HG02973 (cell line): ENCODE measurements at regions not wholly inside any gene's neighbourhood (a gene's known extent, or its start where the extent isn't known, plus 50 kb on each side); places are given as distances from the start of the nearest gene placed in this dataset.

Source experiments
- ATAC-seq: cut with Tn5 transposase; IDR thresholded peaks from one replicate; pipeline ENCODE4 v1.9.1; 2021; ENCODE audit warnings: moderate library complexity; ENCODE audit not compliant: unreplicated experiment

- ATAC-seq, result no peak
Measured at GRCh38 chr2:51624995-51625394, 593.1 kb upstream of the NRXN1 start.

GRCh38 chr2:51620796-51621195 is 588.9 kb upstream of the NRXN1 start:
- no peak for ATAC-seq

GRCh38 chr2:51619961-51620360 is 588.0 kb upstream of the NRXN1 start:
- no peak for ATAC-seq

DNA sequence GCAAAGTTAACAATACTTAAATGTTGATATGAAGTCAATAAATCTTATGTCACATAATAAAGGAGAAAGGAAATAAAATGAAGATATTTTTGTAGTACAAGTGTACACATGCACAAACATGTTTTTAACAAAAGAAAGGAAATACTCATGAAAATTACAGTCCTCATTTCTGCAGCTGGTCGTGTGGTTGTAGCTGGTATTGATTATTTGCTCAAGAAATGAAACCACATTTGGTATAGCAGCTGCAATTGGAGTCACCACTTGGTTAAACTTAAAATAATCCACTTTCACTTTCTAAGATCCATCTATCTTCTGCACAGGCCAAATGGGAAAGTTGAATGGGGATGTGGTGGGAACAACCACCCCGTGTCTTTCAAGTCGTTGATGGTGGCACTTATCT is 580.5 kb upstream of the NRXN1 start:
- no peak for ATAC-seq

- ATAC-seq, result no peak
Measured at GRCh38 chr2:51601706-51602105, 569.8 kb upstream of the NRXN1 start.

- ATAC-seq, result no peak
Measured at GRCh38 chr2:51597086-51597485, 565.2 kb upstream of the NRXN1 start.

DNA sequence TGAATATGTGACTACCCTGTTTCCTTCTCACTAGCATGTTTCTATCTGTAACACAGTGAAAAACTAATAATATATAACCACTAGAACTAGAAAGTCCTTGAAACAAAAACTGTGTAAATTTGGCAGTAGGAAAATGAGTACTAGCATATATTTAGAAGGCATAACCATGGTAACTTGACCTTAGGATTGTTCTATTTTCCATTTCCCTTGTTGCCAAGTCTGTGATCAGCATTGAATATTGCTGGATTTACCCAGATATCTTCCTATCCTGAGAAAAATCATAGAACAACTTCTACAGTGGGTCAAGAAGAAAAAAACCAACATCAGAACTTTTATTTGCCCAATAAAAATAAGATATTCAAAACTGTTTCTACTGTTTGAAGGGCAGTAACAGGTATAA is 563.9 kb upstream of the NRXN1 start:
- no peak for ATAC-seq

GRCh38 chr2:51581636-51582267 is 549.8 kb upstream of the NRXN1 start:
- ATAC-seq, result no peak

GRCh38 chr2:51579412-51579811 is 547.5 kb upstream of the NRXN1 start:
- ATAC-seq, result no peak

- ATAC-seq, result no peak
Measured at GRCh38 chr2:51575181-51575580, 543.2 kb upstream of the NRXN1 start.

DNA sequence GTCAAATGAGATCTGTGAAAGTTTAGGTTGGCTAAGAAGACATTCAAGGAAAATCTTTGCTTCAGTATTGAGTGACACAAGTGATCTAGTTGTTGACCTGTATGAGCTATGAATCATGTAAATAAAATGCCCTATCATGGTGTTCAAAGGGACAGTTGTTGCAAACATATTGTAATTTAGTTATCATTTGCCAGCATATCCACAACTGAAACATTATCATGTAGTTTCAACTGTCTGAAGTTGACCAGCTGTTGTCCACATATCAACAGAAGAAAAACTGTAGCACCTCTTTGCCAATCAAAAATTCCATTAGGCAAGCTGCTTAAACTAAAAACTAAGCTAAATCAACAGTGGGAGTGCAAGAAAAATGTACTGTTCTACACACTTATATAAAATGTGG is 527.1 kb upstream of the NRXN1 start:
- no peak for ATAC-seq

- no peak for ATAC-seq
Measured at GRCh38 chr2:51553476-51553875, 521.5 kb upstream of the NRXN1 start.

GRCh38 chr2:51535763-51536162 is 503.8 kb upstream of the NRXN1 start:
- ATAC-seq, result no peak

DNA sequence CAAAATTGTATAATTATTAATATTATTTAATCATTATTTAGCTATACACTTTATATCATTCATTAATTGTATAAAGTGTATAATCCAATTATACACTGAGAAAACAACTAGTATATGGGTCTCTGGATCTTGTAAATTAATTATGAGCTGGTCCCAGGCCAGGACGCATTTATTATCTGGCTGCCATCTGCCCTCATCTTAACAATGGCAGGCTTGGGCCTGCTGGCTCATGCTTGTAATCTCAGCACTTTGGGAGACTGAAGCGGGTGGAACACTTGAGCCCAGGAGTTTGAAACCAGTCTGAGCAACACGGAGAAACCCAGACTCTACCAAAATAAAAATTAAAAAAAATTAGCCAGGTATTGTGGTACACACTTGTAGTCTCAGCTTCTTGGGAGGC is 502.2 kb upstream of the NRXN1 start:
- ATAC-seq, result no peak

DNA sequence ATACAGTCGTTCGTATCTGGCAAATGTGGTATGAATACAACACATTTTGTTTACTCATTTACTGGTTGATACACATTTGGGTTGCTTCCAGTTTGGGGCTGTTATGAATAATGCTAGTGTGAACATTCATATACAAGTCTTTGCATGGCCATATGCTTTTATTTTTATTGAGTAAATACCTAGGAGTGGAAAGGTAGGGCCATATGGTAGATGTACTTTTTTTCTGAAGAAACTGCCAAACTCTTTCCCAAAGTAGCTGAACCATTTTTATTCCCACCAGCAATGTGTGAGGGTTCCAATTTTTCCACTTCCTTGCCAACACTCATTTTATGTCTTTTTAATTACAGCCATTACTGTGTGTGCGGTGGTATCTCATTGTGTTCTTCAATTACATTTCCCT is 496.2 kb upstream of the NRXN1 start:
- no peak for ATAC-seq

DNA sequence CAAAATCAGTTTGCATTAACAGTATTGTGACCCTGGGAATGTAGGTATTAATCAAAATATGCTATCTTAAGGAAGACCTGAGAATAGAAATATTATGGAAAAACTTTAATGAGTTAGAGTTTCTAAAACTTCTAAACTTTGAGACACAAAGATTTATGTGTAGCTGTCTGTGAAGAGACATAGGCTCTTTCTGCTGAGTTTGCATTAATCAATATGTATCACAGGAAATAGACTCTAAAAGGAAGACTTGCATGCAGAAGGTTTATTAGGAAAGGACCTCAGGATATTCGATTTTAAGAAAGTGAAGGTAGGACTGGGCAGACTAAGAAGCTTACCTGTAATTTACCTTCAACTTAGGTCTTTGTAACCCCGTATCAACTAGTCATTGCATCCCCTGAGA is 494.8 kb upstream of the NRXN1 start:
- ATAC-seq, result no peak

- ATAC-seq, result no peak
Measured at GRCh38 chr2:51516667-51517066, 484.7 kb upstream of the NRXN1 start.

- ATAC-seq, result no peak
Measured at GRCh38 chr2:51511002-51511401, 479.1 kb upstream of the NRXN1 start.

DNA sequence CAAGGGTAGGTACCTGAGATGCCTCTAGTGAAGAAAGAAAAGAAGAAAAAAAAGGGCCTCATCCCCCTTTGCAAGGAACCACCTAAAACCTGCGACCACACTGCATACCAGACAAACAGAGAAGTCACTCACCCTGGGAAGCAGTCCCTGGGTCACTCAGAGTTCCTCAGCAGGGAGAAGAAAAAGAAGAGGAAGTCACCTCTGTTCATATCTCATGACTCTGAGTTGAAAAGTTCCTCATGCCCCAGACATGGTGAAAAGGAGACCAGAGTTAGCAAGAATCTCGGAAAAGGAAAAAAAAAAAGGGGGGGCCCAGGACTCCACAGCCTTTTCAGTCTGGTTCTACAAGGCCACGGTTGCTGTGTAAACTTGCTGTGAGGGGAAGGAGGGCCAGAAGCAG is 478.4 kb upstream of the NRXN1 start:
- ATAC-seq, result no peak

DNA sequence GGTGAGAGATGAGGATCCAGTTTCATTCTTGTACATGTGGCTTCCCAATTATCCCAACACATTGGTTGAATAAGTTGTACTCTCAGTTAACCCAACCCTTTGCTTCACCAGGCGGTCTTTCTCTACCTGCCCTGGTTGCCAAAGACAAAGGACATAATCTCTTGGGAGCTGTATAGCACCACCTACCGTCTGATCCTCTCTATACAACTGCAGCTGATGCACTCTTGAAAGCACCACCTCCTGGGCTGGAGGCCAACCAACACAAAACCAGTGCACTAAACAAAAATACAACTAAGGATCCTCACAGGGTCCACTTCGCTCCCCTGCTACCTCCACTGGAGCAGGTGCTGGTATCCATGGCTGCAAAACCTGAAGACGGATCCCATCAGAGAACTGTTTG is 473.6 kb upstream of the NRXN1 start:
- no peak for ATAC-seq

DNA sequence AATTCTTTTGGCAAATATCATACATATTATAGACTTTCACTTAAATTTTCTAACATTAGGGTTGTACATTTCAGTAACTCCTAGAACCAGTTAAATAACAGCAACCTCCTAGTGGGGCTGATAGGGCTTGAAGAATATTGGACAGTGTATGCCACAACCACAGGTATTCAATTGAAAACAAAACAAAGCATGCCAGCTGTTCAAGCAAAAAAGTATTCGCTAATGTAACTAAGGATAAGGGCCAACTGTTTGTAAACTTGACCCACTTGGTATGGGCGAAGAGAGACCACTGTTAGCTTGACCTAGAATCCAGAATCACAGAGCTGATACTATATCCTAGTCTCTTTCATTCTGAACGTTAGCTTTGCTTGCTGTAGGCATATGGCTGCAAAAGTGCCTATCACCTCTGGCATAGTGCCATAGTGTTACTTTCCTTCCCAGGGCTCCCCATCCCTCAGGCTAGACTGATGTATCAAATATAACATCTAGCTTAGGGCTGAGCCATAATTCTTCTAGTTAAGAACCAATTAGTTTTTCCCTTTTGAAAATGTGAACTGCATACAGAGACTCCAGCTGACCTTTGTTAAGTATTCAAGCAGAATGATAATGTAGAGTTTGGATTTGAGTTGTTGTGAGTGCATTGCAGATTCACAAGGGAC is 458.8 kb upstream of the NRXN1 start:
- ATAC-seq, result no peak

DNA sequence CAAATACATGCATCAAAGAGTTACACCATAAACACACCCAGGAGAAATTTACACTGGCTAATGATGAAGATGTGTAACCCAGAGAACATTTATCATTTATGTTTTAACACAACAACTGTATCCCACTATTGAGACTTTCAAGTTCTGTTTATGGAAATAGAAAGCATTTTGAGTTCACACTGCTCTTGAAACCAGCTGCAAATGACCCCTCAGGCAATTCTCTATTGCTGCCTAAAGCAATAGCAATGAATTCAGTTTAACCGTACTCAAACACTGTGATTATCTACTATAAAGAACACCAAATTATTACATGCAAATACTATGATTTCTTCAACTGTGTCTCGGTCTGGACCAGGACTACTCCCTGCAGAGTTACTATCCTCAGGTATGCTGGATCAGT is 452.7 kb upstream of the NRXN1 start:
- ATAC-seq, result no peak

DNA sequence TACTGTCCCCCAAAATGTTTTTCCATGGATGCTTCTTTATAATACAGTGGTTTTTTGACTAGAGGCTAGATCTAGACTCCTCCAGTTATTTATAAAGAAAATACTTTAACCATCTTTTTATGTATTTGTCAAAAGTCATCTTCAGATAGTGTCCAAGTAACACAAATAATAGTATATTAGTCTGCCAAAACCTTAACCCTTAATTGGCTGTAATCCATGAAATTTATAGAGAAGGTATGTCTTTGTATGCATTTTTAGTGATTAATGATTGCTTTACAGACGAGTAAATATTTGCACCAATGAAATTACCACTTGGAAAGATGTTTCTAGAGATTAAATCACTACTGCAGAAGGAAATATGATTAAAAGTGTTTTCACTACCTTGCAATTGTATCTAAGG is 451.8 kb upstream of the NRXN1 start:
- ATAC-seq, result no peak
